GM23248 (cell line): ENCODE measurements at regions not wholly inside any gene's neighbourhood (a gene's known extent, or its start where the extent isn't known, plus 50 kb on each side); places are given as distances from the start of the nearest gene placed in this dataset.
A peak's percentile ranks its signal among the peaks of the same experiment; 100 is the strongest.

Experiments
- DNase-seq: peaks from one replicate; pipeline ENCODE4 v3.0.0-alpha.2; 2015
- H2AFZ ChIP-seq: fragments of 200-600 bp; sonication (generic); 2 replicates; pipeline ENCODE4 v1.6.1; 2016; ENCODE audit warnings: antibody characterized with exemption
- H3F3A ChIP-seq: fragments of 200-600 bp; sonication (generic); 2 replicates; pipeline ENCODE4 v1.6.1; 2016; ENCODE audit warnings: mild to moderate bottlenecking, antibody characterized with exemption, mixed run types; ENCODE audit not compliant: insufficient read depth
- H3K27ac ChIP-seq: fragments of 200-600 bp; sonication (generic); 2 replicates; pipeline ENCODE4 v1.5.1; 2016; ENCODE audit warnings: mild to moderate bottlenecking
- H3K27me3 ChIP-seq: fragments of 200-600 bp; sonication (generic); replicated peaks from 2 replicates; pipeline ENCODE4 v1.6.1; 2016; ENCODE audit warnings: mild to moderate bottlenecking; ENCODE audit not compliant: insufficient read depth
- H3K36me3 ChIP-seq: fragments of 200-600 bp; sonication (generic); 2 replicates; pipeline ENCODE4 v1.6.1; 2016; ENCODE audit warnings: low read depth, mild to moderate bottlenecking
- H3K4me1 ChIP-seq: fragments of 200-600 bp; sonication (generic); 2 replicates; pipeline ENCODE4 v1.6.1; 2016; ENCODE audit warnings: mild to moderate bottlenecking; ENCODE audit not compliant: insufficient read depth
- H3K4me2 ChIP-seq: fragments of 200-600 bp; sonication (generic); one replicate; pipeline ENCODE4 v1.6.1; 2016; ENCODE audit warnings: mild to moderate bottlenecking; ENCODE audit not compliant: unreplicated experiment
- H3K4me3 ChIP-seq: fragments of 200-600 bp; sonication (generic); 2 replicates; pipeline ENCODE4 v1.5.1; 2016; ENCODE audit warnings: mild to moderate bottlenecking
- H3K79me2 ChIP-seq: fragments of 200-600 bp; sonication (generic); 2 replicates; pipeline ENCODE4 v1.6.1; 2016; ENCODE audit warnings: mild to moderate bottlenecking; ENCODE audit not compliant: insufficient read depth
- H3K9ac ChIP-seq: fragments of 200-600 bp; sonication (generic); 2 replicates; pipeline ENCODE4 v1.6.1; 2016; ENCODE audit warnings: mild to moderate bottlenecking
- H3K9me2 ChIP-seq: fragments of 200-600 bp; sonication (generic); 2 replicates; pipeline ENCODE4 v1.6.1; 2016; ENCODE audit warnings: mixed run types, mild to moderate bottlenecking, moderate library complexity; ENCODE audit not compliant: insufficient read depth
- H3K9me3 ChIP-seq: fragments of 200-600 bp; sonication (generic); one replicate; pipeline ENCODE4 v1.6.1; 2017; ENCODE audit warnings: low read depth
- H4K20me1 ChIP-seq: fragments of 200-600 bp; sonication (generic); 2 replicates; pipeline ENCODE4 v1.6.0; 2016; ENCODE audit not compliant: insufficient read depth
- EZH2 ChIP-seq: fragments of 200-600 bp; sonication (generic); IDR thresholded peaks from 2 replicates; pipeline ENCODE4 v1.6.1; 2018; ENCODE audit warnings: antibody characterized with exemption, mild to moderate bottlenecking; ENCODE audit not compliant: insufficient read depth, poor library complexity, severe bottlenecking
- EZH2phosphoT487 ChIP-seq: fragments of 200-600 bp; sonication (generic); IDR thresholded peaks from 2 replicates; pipeline ENCODE4 v1.6.1; 2018; ENCODE audit warnings: antibody characterized with exemption, moderate library complexity, mild to moderate bottlenecking, low read depth; ENCODE audit not compliant: insufficient read depth
- WGBS, 2 experiments: methylation state at CpG; one replicate each; pipeline ENCODE4 v1.1.6; 2015 to 2017; ENCODE audit warnings: low lambda C conversion rate in 2 of 2, low coverage in 1 of 2; ENCODE audit errors: missing lambda C conversion rate in 2 of 2; 5-methylcytosine and 5-hydroxymethylcytosine counted together
- in situ Hi-C: fragments of 300-500 bp; cut with MboI; formaldehyde crosslinking; loops from 2 replicates; pipeline ENCODE4 v1.15.0; 2020

GRCh38 chr18:53990485-53990884, 234.0 kb downstream of the MBD2 start:
- H3K4me2 ChIP-seq, result no peak overlapping the region
- TF ChIP-seq EZH2, result no peak
- TF ChIP-seq EZH2phosphoT487, result no peak
- no peak overlapping the region for H3K9ac ChIP-seq
- no peaks in the 10 kb centered on the region for H3K9me3 ChIP-seq
- no peaks in the 10 kb centered on the region for H3K36me3 ChIP-seq
- H3K4me1 ChIP-seq, result peaks cover 12% of the 10 kb centered on the region
- H3K79me2 ChIP-seq, result no peaks in the 10 kb centered on the region
- H2AFZ ChIP-seq, result no peak overlapping the region
- no peaks in the 10 kb centered on the region for H4K20me1 ChIP-seq
- WGBS, 2 experiments, result 51 to 54% methylated on average over 1 of the region's 1 CpG
- no peak for DNase-seq
- H3K4me3 ChIP-seq, result no peak overlapping the region
- H3K9me2 ChIP-seq, result no peaks in the 10 kb centered on the region
- H3K27ac ChIP-seq, result no peak overlapping the region
- in situ Hi-C loops, result no loop called here
- H3F3A ChIP-seq, result no peaks in the 10 kb centered on the region
- H3K27me3 ChIP-seq, result no peaks in the 10 kb centered on the region

DNA sequence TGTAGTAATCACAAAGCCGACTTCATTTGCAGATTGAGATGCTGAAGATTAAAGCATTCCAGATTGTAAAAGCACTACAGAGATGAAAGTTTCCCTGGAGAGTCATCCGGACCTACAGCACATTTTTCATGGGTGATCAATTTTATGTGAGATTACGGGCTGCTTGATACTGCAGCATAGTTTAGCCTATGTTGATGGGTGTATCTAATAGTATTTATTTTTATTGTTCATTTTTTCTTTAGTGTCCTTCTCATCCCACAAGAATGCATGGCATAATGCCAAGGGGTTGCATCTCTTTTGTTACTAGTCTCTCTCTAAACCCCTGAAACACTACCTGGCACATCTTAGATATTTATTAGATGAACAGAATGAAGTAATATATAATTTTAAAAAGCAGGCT, 240.4 kb downstream of the MBD2 start:
- in situ Hi-C loops, result no loop called here
- WGBS, 2 experiments, result 55 to 57% methylated on average over 3 of the region's 3 CpGs
- DNase-seq, result peak; percentile 28
- no peaks in the 10 kb centered on the region for H3K4me1 ChIP-seq
- TF ChIP-seq EZH2phosphoT487 (no peak), EZH2 (no peak)
- H3K27ac ChIP-seq, result no peak overlapping the region
- no peaks in the 10 kb centered on the region for H4K20me1 ChIP-seq
- H3K27me3 ChIP-seq, result no peaks in the 10 kb centered on the region
- no peak overlapping the region for H2AFZ ChIP-seq
- H3K79me2 ChIP-seq, result no peaks in the 10 kb centered on the region
- no peaks in the 10 kb centered on the region for H3K9me2 ChIP-seq
- no peaks in the 10 kb centered on the region for H3K9me3 ChIP-seq
- H3F3A ChIP-seq, result no peaks in the 10 kb centered on the region
- H3K4me3 ChIP-seq, result no peak overlapping the region
- no peak overlapping the region for H3K9ac ChIP-seq
- no peaks in the 10 kb centered on the region for H3K36me3 ChIP-seq
- H3K4me2 ChIP-seq, result no peak overlapping the region

GRCh38 chr18:53971331-53971730, 253.1 kb downstream of the MBD2 start:
- TF ChIP-seq EZH2phosphoT487 (no peak), EZH2 (no peak)
- H3K4me1 ChIP-seq, result no peaks in the 10 kb centered on the region
- no peaks in the 10 kb centered on the region for H3K9me2 ChIP-seq
- no peaks in the 10 kb centered on the region for H3K36me3 ChIP-seq
- no peak overlapping the region for H3K27ac ChIP-seq
- H3K27me3 ChIP-seq, result no peaks in the 10 kb centered on the region
- H3K9ac ChIP-seq, result no peak overlapping the region
- H3K79me2 ChIP-seq, result no peaks in the 10 kb centered on the region
- H2AFZ ChIP-seq, result no peak overlapping the region
- H3K4me2 ChIP-seq, result no peak overlapping the region
- H4K20me1 ChIP-seq, result no peaks in the 10 kb centered on the region
- no peaks in the 10 kb centered on the region for H3K9me3 ChIP-seq
- no peak overlapping the region for H3K4me3 ChIP-seq
- WGBS, 2 experiments, result 6 to 30% methylated on average over 1 of the region's 1 CpG
- in situ Hi-C loops, result no loop called here
- no peaks in the 10 kb centered on the region for H3F3A ChIP-seq
- DNase-seq, result peak; percentile 23

GRCh38 chr18:53952700-53953099, 271.8 kb downstream of the MBD2 start:
- Histone ChIP-seq H3F3A (no peaks in the 10 kb centered on the region), H3K4me2 (no peak overlapping the region), H3K9me3 (no peaks in the 10 kb centered on the region), H4K20me1 (no peaks in the 10 kb centered on the region), H3K9ac (no peak overlapping the region), H3K27me3 (no peaks in the 10 kb centered on the region), H3K4me1 (no peaks in the 10 kb centered on the region), H3K9me2 (no peaks in the 10 kb centered on the region), H3K36me3 (no peaks in the 10 kb centered on the region), H2AFZ (no peak overlapping the region), H3K79me2 (no peaks in the 10 kb centered on the region), H3K4me3 (no peak overlapping the region), H3K27ac (no peak overlapping the region)
- 47 to 48% methylated on average over 3 of the region's 3 CpGs for WGBS, 2 experiments
- in situ Hi-C loops, result no loop called here
- DNase-seq, result no peak
- TF ChIP-seq EZH2phosphoT487 (no peak), EZH2 (no peak)

- in situ Hi-C loops, result no loop called here
- Histone ChIP-seq H3K4me3 (no peak overlapping the region), H3K27ac (no peak overlapping the region), H3K4me2 (no peak overlapping the region), H3K9me3 (no peaks in the 10 kb centered on the region), H3F3A (no peaks in the 10 kb centered on the region), H2AFZ (no peak overlapping the region), H3K9ac (no peak overlapping the region), H4K20me1 (no peaks in the 10 kb centered on the region), H3K4me1 (no peaks in the 10 kb centered on the region), H3K36me3 (no peaks in the 10 kb centered on the region), H3K79me2 (no peaks in the 10 kb centered on the region), H3K9me2 (no peaks in the 10 kb centered on the region), H3K27me3 (no peaks in the 10 kb centered on the region)
- DNase-seq, result no peak
- 71 to 77% methylated on average over 1 of the region's 1 CpG for WGBS, 2 experiments
- TF ChIP-seq EZH2, result no peak
- no peak for TF ChIP-seq EZH2phosphoT487
Observed at GRCh38 chr18:53950545-53950944, 273.9 kb downstream of the MBD2 start.
